Activated CD4-positive, alpha-beta memory T cell treated with anti-CD3 and anti-CD28 coated beads for 36 hours (primary cell): ENCODE measurements at regions not wholly inside any gene's neighbourhood (a gene's known extent, or its start where the extent isn't known, plus 50 kb on each side); places are given as distances from the start of the nearest gene placed in this dataset.

Experiments used
- CTCF ChIA-PET: fragments of 350-600 bp; sonication (Branson Sonifier 250); formaldehyde crosslinking; loops from one replicate; lab custom pipeline; 2021; ENCODE audit warnings: antibody characterized with exemption, inconsistent platforms; lab: Charles Lee
- POLR2A ChIA-PET: fragments of 350-600 bp; sonication (Branson Sonifier 250); formaldehyde crosslinking; loops from one replicate; lab custom pipeline; 2021; ENCODE audit warnings: antibody characterized with exemption; lab: Charles Lee
- DNase-seq: peaks from one replicate; pipeline ENCODE4 v3.0.0-alpha.2; 2020
- H3K27ac Mint-ChIP-seq: one replicate; pipeline ENCODE4 v1.8.0; 2021; ENCODE audit warnings: mixed read lengths
- H3K27me3 Mint-ChIP-seq: one replicate; pipeline ENCODE4 v1.8.0; 2021; ENCODE audit warnings: mixed read lengths
- H3K36me3 Mint-ChIP-seq: one replicate; pipeline ENCODE4 v1.8.0; 2021; ENCODE audit warnings: mixed read lengths
- H3K4me1 Mint-ChIP-seq: one replicate; pipeline ENCODE4 v1.8.0; 2021; ENCODE audit warnings: low read depth, mixed read lengths
- H3K4me3 Mint-ChIP-seq: one replicate; pipeline ENCODE4 v1.8.0; 2021; ENCODE audit warnings: mild to moderate bottlenecking, mixed read lengths
- H3K9me3 Mint-ChIP-seq: one replicate; pipeline ENCODE4 v1.8.0; 2021; ENCODE audit warnings: mixed read lengths
- intact Hi-C: fragments of 100-400 bp; cut with micrococcal nuclease; formaldehyde crosslinking; loops from one replicate; pipeline ENCODE4 v1.15.1; 2023

GRCh38 chr7:52481571-52481970 is 553.9 kb upstream of the POM121L12 start:
- Mint-ChIP-seq H3K9me3 (peaks cover 18% of the 10 kb centered on the region), H3K36me3 (no peaks in the 10 kb centered on the region), H3K27me3 (no peaks in the 10 kb centered on the region), H3K4me1 (no peaks in the 10 kb centered on the region), H3K27ac (no peak overlapping the region), H3K4me3 (no peak overlapping the region)
- CTCF ChIA-PET, result no interaction called here
- no peak for DNase-seq
- intact Hi-C loops, result no loop called here
- POLR2A ChIA-PET, result no interaction called here

GRCh38 chr7:52479990-52480389 is 555.4 kb upstream of the POM121L12 start:
- ChIA-PET POLR2A (no interaction called here), CTCF (no interaction called here)
- Mint-ChIP-seq H3K36me3 (no peaks in the 10 kb centered on the region), H3K4me3 (no peak overlapping the region), H3K9me3 (peaks cover 18% of the 10 kb centered on the region), H3K4me1 (no peaks in the 10 kb centered on the region), H3K27ac (no peak overlapping the region), H3K27me3 (no peaks in the 10 kb centered on the region)
- DNase-seq, result no peak
- intact Hi-C loops, result no loop called here

DNA sequence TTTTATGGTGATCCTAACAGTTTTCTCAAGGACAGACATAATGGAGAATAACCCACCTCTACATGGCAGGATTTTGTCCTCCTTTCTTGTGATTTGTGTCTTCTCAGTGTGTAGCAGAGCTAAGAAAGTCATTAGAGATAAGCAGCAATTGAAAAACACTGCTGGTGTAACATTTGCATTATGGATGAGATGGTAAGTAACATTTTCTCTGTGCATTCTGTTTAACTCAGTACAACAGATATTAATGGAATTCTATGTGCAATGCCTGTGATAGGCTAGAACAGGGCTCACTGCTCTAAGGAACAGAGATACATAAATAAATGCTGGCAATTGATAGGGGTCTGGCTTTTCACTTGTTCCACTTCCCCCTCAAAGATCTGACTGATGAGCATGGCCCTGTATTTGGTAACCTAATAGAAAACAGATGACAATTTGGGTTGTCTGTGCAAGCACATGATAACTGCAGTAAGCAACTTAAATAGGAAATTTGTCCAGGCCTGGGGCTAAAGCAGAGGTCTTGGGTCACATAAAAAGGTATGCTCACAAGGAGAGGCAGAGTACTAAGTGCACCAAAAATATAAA is 560.3 kb upstream of the POM121L12 start:
- no peaks in the 10 kb centered on the region for H3K27me3 Mint-ChIP-seq
- H3K4me3 Mint-ChIP-seq, result no peak overlapping the region
- DNase-seq, result no peak
- CTCF ChIA-PET, result no interaction called here
- H3K36me3 Mint-ChIP-seq, result no peaks in the 10 kb centered on the region
- POLR2A ChIA-PET, result no interaction called here
- no peak overlapping the region for H3K27ac Mint-ChIP-seq
- H3K4me1 Mint-ChIP-seq, result no peaks in the 10 kb centered on the region
- peaks cover 32% of the 10 kb centered on the region for H3K9me3 Mint-ChIP-seq
- intact Hi-C loops, result no loop called here

- CTCF ChIA-PET, result no interaction called here
- peaks cover 42% of the 10 kb centered on the region for H3K9me3 Mint-ChIP-seq
- POLR2A ChIA-PET, result no interaction called here
- intact Hi-C loops, result no loop called here
- no peak for DNase-seq
- no peaks in the 10 kb centered on the region for H3K4me1 Mint-ChIP-seq
- H3K36me3 Mint-ChIP-seq, result no peaks in the 10 kb centered on the region
- no peak overlapping the region for H3K4me3 Mint-ChIP-seq
- H3K27ac Mint-ChIP-seq, result no peak overlapping the region
- no peaks in the 10 kb centered on the region for H3K27me3 Mint-ChIP-seq
These were observed 561.7 kb upstream of the POM121L12 start for GRCh38 chr7:52473756-52474155.

DNA sequence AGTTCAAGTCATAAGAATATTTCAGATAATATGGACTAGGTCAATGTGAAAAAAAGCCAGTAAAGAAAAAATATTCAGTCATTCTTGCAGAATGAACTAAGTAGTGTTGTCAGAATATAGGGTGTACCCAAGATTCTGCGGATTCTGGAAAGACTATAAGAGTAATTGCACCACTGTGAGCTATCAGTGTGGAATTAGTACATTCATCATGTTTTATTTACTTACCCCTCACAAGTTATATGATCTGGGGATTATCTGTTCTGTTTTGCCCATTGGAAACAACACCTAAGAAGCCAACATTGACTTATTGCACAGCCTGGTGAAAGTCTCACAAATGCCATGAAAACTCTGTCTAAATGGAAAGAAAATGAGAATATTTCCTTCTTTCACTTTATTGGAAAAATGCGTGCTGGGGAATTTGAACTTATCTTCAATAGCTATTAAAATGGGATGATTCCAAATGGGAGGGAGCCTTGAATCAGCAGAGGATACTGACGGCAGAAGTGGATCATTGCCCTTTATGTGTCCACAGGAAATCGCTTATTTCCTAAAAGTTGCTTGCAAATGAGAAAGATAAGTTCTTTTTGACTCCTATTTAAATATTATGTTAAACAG is 563.3 kb upstream of the POM121L12 start:
- POLR2A ChIA-PET, result no interaction called here
- CTCF ChIA-PET, result no interaction called here
- H3K4me3 Mint-ChIP-seq, result no peak overlapping the region
- H3K9me3 Mint-ChIP-seq, result peaks cover 35% of the 10 kb centered on the region
- H3K27me3 Mint-ChIP-seq, result no peaks in the 10 kb centered on the region
- no peaks in the 10 kb centered on the region for H3K4me1 Mint-ChIP-seq
- DNase-seq, result no peak
- no peak overlapping the region for H3K27ac Mint-ChIP-seq
- intact Hi-C loops, result no loop called here
- H3K36me3 Mint-ChIP-seq, result no peaks in the 10 kb centered on the region

DNA sequence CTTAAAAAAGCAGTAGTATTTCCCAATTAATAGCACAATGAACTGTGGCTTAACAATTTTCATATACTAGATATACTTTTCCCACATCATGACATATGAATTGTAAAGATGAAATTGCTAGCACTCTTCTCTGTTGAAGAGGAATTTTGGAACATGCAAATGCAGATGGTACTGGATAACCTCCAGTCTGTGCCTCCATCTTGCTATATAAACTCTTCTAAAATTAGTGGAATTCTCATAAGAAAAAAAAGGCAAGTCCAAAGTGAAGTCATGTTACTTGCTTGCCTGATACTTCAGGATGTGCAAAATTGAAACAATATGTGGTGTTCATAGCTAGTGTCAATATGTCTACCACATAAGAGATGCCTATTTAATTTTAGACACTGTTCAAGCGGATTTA is 570.2 kb upstream of the POM121L12 start:
- no peak overlapping the region for H3K4me3 Mint-ChIP-seq
- ChIA-PET CTCF (no interaction called here), POLR2A (no interaction called here)
- no peak overlapping the region for H3K27ac Mint-ChIP-seq
- no peak for DNase-seq
- no peaks in the 10 kb centered on the region for H3K36me3 Mint-ChIP-seq
- no peaks in the 10 kb centered on the region for H3K4me1 Mint-ChIP-seq
- no peaks in the 10 kb centered on the region for H3K27me3 Mint-ChIP-seq
- peaks cover 23% of the 10 kb centered on the region for H3K9me3 Mint-ChIP-seq
- intact Hi-C loops, result no loop called here

GRCh38 chr7:52463341-52463740 is 572.1 kb upstream of the POM121L12 start:
- H3K4me3 Mint-ChIP-seq, result no peak overlapping the region
- DNase-seq, result no peak
- ChIA-PET POLR2A (no interaction called here), CTCF (no interaction called here)
- H3K27me3 Mint-ChIP-seq, result no peaks in the 10 kb centered on the region
- intact Hi-C loops, result no loop called here
- no peak overlapping the region for H3K27ac Mint-ChIP-seq
- H3K9me3 Mint-ChIP-seq, result peaks cover 16% of the 10 kb centered on the region
- no peaks in the 10 kb centered on the region for H3K36me3 Mint-ChIP-seq
- H3K4me1 Mint-ChIP-seq, result no peaks in the 10 kb centered on the region

DNA sequence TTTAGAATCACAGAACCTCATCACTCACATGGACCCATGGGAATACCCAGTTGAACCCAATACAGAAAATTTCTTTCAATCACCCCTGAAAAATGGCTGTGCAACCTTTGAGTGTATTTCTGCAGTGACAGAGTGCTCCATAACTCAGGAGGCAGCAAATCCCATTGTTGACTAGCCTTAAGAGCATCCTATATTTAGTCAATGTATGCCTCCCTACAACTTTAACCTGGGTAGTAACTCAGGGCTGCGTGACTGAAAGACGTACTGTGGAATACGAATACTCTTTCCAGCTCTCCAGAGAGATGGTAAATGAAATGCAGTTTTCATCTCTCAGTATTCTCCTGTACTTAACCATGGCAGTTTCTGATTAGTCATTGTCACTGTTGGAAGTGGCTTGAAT is 573.0 kb upstream of the POM121L12 start:
- no peaks in the 10 kb centered on the region for H3K27me3 Mint-ChIP-seq
- H3K4me1 Mint-ChIP-seq, result no peaks in the 10 kb centered on the region
- ChIA-PET POLR2A (no interaction called here), CTCF (no interaction called here)
- H3K9me3 Mint-ChIP-seq, result peaks cover 20% of the 10 kb centered on the region
- intact Hi-C loops, result no loop called here
- no peaks in the 10 kb centered on the region for H3K36me3 Mint-ChIP-seq
- H3K27ac Mint-ChIP-seq, result no peak overlapping the region
- no peak for DNase-seq
- H3K4me3 Mint-ChIP-seq, result no peak overlapping the region

GRCh38 chr7:52455571-52455970 is 579.9 kb upstream of the POM121L12 start:
- H3K9me3 Mint-ChIP-seq, result peaks cover 19% of the 10 kb centered on the region
- POLR2A ChIA-PET, result no interaction called here

DNA sequence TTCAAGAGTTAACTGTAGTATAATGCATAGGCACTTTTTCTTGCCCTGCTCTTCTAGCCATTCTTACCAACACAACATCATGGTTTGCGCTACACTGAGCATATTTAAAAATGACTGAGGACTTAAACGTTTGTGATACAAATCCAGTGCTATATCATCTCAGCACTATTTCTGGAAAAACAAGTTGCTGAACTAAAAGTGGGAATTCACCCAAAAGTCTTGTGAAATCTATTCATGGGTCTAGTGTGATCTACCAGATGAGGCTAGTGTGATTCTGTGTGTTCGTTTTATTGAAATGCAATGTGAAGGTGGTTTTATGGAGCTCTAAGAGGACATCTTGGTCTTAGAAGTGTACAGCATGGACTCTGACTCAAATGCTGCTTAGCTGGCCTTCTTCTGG is 584.6 kb upstream of the POM121L12 start:
- Mint-ChIP-seq H3K36me3 (no peaks in the 10 kb centered on the region), H3K27ac (no peak overlapping the region), H3K4me3 (no peak overlapping the region), H3K4me1 (no peaks in the 10 kb centered on the region), H3K27me3 (no peaks in the 10 kb centered on the region), H3K9me3 (peaks cover 19% of the 10 kb centered on the region)
- intact Hi-C loops, result no loop called here
- ChIA-PET POLR2A (no interaction called here), CTCF (no interaction called here)
- no peak for DNase-seq

More at GRCh38 chr7:52455571-52455970, 579.9 kb upstream of the POM121L12 start:
- H3K4me3 Mint-ChIP-seq, result no peak overlapping the region
- intact Hi-C loops, result no loop called here
- H3K27me3 Mint-ChIP-seq, result no peaks in the 10 kb centered on the region
- H3K27ac Mint-ChIP-seq, result no peak overlapping the region
- H3K36me3 Mint-ChIP-seq, result no peaks in the 10 kb centered on the region
- CTCF ChIA-PET, result no interaction called here
- H3K4me1 Mint-ChIP-seq, result no peaks in the 10 kb centered on the region
- no peak for DNase-seq

DNA sequence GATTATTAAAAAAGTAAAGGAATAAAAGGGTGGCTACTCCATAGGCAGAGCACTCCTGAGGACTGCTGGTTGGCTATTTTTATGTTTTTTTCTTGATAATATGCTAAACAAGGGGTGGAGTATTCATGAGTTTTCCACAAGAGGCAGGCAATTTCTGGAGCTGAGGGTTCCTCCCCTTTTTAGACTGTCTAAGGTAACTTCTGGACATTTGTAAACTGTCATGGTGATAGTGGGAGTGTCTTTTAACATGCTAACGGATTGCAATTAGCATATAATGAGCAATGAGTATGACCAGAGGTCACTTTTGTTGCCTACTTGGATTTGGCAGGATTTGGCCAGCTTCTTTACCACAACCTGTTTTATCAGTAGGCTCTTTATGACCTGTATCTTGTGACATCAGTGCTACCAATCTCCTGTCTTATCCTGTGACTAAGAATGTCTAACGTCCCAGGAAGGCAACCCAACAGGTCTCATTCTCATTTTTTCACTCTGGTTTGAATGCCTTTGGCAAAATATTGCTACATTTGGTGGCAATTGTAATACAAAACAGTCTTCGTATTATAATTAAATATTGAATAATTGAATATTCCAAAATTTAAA is 587.8 kb upstream of the POM121L12 start:
- no peak overlapping the region for H3K27ac Mint-ChIP-seq
- intact Hi-C loops, result no loop called here
- no peak for DNase-seq

GRCh38 chr7:52436278-52436677 is 599.2 kb upstream of the POM121L12 start:
- ChIA-PET POLR2A (no interaction called here), CTCF (no interaction called here)
- DNase-seq, result no peak
- peaks cover 15% of the 10 kb centered on the region for H3K9me3 Mint-ChIP-seq
- intact Hi-C loops, result no loop called here
- no peak overlapping the region for H3K4me3 Mint-ChIP-seq
- H3K27ac Mint-ChIP-seq, result no peak overlapping the region
- no peaks in the 10 kb centered on the region for H3K4me1 Mint-ChIP-seq
- H3K27me3 Mint-ChIP-seq, result no peaks in the 10 kb centered on the region
- no peaks in the 10 kb centered on the region for H3K36me3 Mint-ChIP-seq

More for the DNA sequence above, 587.8 kb upstream of the POM121L12 start:
- Mint-ChIP-seq H3K27me3 (no peaks in the 10 kb centered on the region), H3K4me1 (no peaks in the 10 kb centered on the region), H3K4me3 (no peak overlapping the region), H3K36me3 (no peaks in the 10 kb centered on the region), H3K9me3 (peaks cover 22% of the 10 kb centered on the region)
- POLR2A ChIA-PET, result no interaction called here
- CTCF ChIA-PET, result no interaction called here
